Loucy (cell line): ENCODE measurements at regions not wholly inside any gene's neighbourhood (a gene's known extent, or its start where the extent isn't known, plus 50 kb on each side); places are given as distances from the start of the nearest gene placed in this dataset.

ENCODE experiments used
- H2AFZ ChIP-seq: fragments of 200-600 bp; sonication (generic); 2 replicates; pipeline ENCODE4 v1.6.0; 2016; ENCODE audit warnings: antibody characterized with exemption, mild to moderate bottlenecking, low read length, moderate library complexity
- H3F3A ChIP-seq: fragments of 200-600 bp; 2 replicates; pipeline ENCODE4 v1.6.0; 2016; ENCODE audit warnings: antibody characterized with exemption, low read depth, mild to moderate bottlenecking
- H3K27me3 ChIP-seq: fragments of 200-600 bp; sonication (generic); 2 replicates; pipeline ENCODE4 v1.6.1; 2014; ENCODE audit warnings: low read length, mild to moderate bottlenecking; ENCODE audit not compliant: insufficient read depth, poor library complexity, severe bottlenecking
- H3K36me3 ChIP-seq: fragments of 200-600 bp; sonication (generic); 2 replicates; pipeline ENCODE4 v1.6.1; 2016; ENCODE audit warnings: low read length; ENCODE audit not compliant: insufficient read depth
- H3K4me1 ChIP-seq: fragments of 200-600 bp; sonication (generic); 2 replicates; pipeline ENCODE4 v1.5.1; 2014; ENCODE audit warnings: low read length, mild to moderate bottlenecking; ENCODE audit not compliant: insufficient read depth, poor library complexity, severe bottlenecking
- H3K4me2 ChIP-seq: fragments of 200-600 bp; sonication (generic); 2 replicates; pipeline ENCODE4 v1.6.0; 2014; ENCODE audit warnings: antibody characterized with exemption, low read length, low read depth, mild to moderate bottlenecking; ENCODE audit not compliant: poor library complexity, severe bottlenecking
- H3K4me3 ChIP-seq: fragments of 200-600 bp; sonication (generic); 2 replicates; pipeline ENCODE4 v1.5.1; 2014; ENCODE audit warnings: low read length, mild to moderate bottlenecking, mixed read lengths; ENCODE audit not compliant: poor library complexity, severe bottlenecking
- H3K79me2 ChIP-seq: fragments of 200-600 bp; sonication (generic); 2 replicates; pipeline ENCODE4 v1.6.1; 2014; ENCODE audit warnings: low read length; ENCODE audit not compliant: insufficient read depth
- H3K9ac ChIP-seq: fragments of 200-600 bp; sonication (generic); 2 replicates; pipeline ENCODE4 v1.6.0; 2014; ENCODE audit warnings: mild to moderate bottlenecking, low read depth, low read length, moderate library complexity; ENCODE audit not compliant: poor library complexity, severe bottlenecking
- H3K9me2 ChIP-seq: fragments of 200-600 bp; sonication (generic); replicated peaks from 2 replicates; pipeline ENCODE4 v1.6.1; 2016; ENCODE audit warnings: low read depth, low read length, mixed read lengths
- H3K9me3 ChIP-seq: fragments of 200-600 bp; sonication (generic); 2 replicates; pipeline ENCODE4 v1.6.1; 2014; ENCODE audit warnings: mild to moderate bottlenecking, antibody characterized with exemption, low read length, low read depth; ENCODE audit not compliant: insufficient read depth
- H4K20me1 ChIP-seq: fragments of 200-600 bp; sonication (generic); 2 replicates; pipeline ENCODE4 v1.6.0; 2014; ENCODE audit warnings: antibody characterized with exemption, low read length, mild to moderate bottlenecking; ENCODE audit not compliant: insufficient read depth, poor library complexity, severe bottlenecking
- EZH2phosphoT487 ChIP-seq: fragments of 200-600 bp; IDR thresholded peaks from 2 replicates; pipeline ENCODE4 v1.6.1; 2018; ENCODE audit warnings: antibody characterized with exemption, mild to moderate bottlenecking, moderate library complexity, borderline replicate concordance
- TF ChIP-seq, protein P1 (sequence below): fragments of 200-600 bp; sonication (generic); conservative IDR thresholded peaks from 2 replicates; pipeline ENCODE4 v1.5.1; 2014; ENCODE audit warnings: mild to moderate bottlenecking, antibody characterized with exemption, low read length

GRCh38 chr13:50537029-50537428 is 306.5 kb downstream of the DLEU7 start:
- no peak overlapping the region for H3K4me2 ChIP-seq
- H3K79me2 ChIP-seq: no peaks in the 10 kb centered on the region
- no peaks in the 10 kb centered on the region for H3K27me3 ChIP-seq
- no peak overlapping the region for H3K4me3 ChIP-seq
- H4K20me1 ChIP-seq: no peaks in the 10 kb centered on the region
- no peak overlapping the region for H2AFZ ChIP-seq
- H3K4me1 ChIP-seq: peaks cover 16% of the 10 kb centered on the region
- H3K9me2 ChIP-seq: no peaks in the 10 kb centered on the region
- peaks cover 6% of the 10 kb centered on the region; the same call in 1 of the 2 replicates for H3K36me3 ChIP-seq
- H3K9ac ChIP-seq: no peak overlapping the region
- TF ChIP-seq, protein P1, sequence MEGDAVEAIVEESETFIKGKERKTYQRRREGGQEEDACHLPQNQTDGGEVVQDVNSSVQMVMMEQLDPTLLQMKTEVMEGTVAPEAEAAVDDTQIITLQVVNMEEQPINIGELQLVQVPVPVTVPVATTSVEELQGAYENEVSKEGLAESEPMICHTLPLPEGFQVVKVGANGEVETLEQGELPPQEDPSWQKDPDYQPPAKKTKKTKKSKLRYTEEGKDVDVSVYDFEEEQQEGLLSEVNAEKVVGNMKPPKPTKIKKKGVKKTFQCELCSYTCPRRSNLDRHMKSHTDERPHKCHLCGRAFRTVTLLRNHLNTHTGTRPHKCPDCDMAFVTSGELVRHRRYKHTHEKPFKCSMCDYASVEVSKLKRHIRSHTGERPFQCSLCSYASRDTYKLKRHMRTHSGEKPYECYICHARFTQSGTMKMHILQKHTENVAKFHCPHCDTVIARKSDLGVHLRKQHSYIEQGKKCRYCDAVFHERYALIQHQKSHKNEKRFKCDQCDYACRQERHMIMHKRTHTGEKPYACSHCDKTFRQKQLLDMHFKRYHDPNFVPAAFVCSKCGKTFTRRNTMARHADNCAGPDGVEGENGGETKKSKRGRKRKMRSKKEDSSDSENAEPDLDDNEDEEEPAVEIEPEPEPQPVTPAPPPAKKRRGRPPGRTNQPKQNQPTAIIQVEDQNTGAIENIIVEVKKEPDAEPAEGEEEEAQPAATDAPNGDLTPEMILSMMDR: no peak
- TF ChIP-seq EZH2phosphoT487: no peak
- no peaks in the 10 kb centered on the region for H3F3A ChIP-seq
- H3K9me3 ChIP-seq: peaks cover 35% of the 10 kb centered on the region

GRCh38 chr13:50539791-50540530 is 303.5 kb downstream of the DLEU7 start:
- H3K9me3 ChIP-seq: peaks cover 24% of the 10 kb centered on the region
- H3K4me1 ChIP-seq: peaks cover 44% of the 10 kb centered on the region
- H3K36me3 ChIP-seq: peaks cover 6% of the 10 kb centered on the region; the same call in 1 of the 2 replicates
- no peaks in the 10 kb centered on the region for H3K27me3 ChIP-seq
- no peak overlapping the region for H3K9ac ChIP-seq
- H3K9me2 ChIP-seq: no peaks in the 10 kb centered on the region
- H3K4me2 ChIP-seq: no peak overlapping the region
- H3F3A ChIP-seq: no peaks in the 10 kb centered on the region
- H3K4me3 ChIP-seq: no peak overlapping the region
- no peak for TF ChIP-seq EZH2phosphoT487
- TF ChIP-seq, protein P1: no peak
- H3K79me2 ChIP-seq: 0 out of 2 replicates have a peak, but pooled peaks cover 3% of the 10 kb centered on the region
- no peak overlapping the region for H2AFZ ChIP-seq
- H4K20me1 ChIP-seq: no peaks in the 10 kb centered on the region

- no peaks in the 10 kb centered on the region for H3K27me3 ChIP-seq
- no peaks in the 10 kb centered on the region for H3F3A ChIP-seq
- peaks cover 10% of the 10 kb centered on the region; the same call in 1 of the 2 replicates for H3K9me3 ChIP-seq
- no peak overlapping the region for H2AFZ ChIP-seq
- no peak overlapping the region for H3K4me2 ChIP-seq
- TF ChIP-seq EZH2phosphoT487: no peak
- TF ChIP-seq, protein P1: no peak
- H3K79me2 ChIP-seq: 0 out of 2 replicates have a peak, but pooled peaks cover 3% of the 10 kb centered on the region
- no peak overlapping the region for H3K4me3 ChIP-seq
- H3K4me1 ChIP-seq: peaks cover 35% of the 10 kb centered on the region
- H3K9ac ChIP-seq: no peak overlapping the region
- H3K36me3 ChIP-seq: peaks cover 3% of the 10 kb centered on the region; the same call in 1 of the 2 replicates
- H4K20me1 ChIP-seq: no peaks in the 10 kb centered on the region
- no peaks in the 10 kb centered on the region for H3K9me2 ChIP-seq
Measured at GRCh38 chr13:50543141-50543540, 300.4 kb downstream of the DLEU7 start.
